Adrenal gland (tissue), 5 donors: ENCODE measurements at regions not wholly inside any gene's neighbourhood (a gene's known extent, or its start where the extent isn't known, plus 50 kb on each side); places are given as distances from the start of the nearest gene placed in this dataset.

Experiments used
- CTCF ChIP-seq, 6 experiments: fragments of 450-650 bp in 4 of 6; fragments of 200-600 bp in 2 of 6; sonication (generic) in 1 of 6; IDR thresholded peaks; 1 replicate in 5 of 6; 2 replicates in 1 of 6; pipeline versions ENCODE4 v1.5.1 to v1.8.0; 2016 to 2021; ENCODE audit warnings: antibody characterized with exemption in 6 of 6, mild to moderate bottlenecking in 2 of 6, moderate library complexity in 1 of 6
- POLR2A ChIP-seq, 2 donors: fragments of 450-650 bp; IDR thresholded peaks; one replicate each; pipeline ENCODE4 v1.6.1; 2017; ENCODE audit warnings: antibody characterized with exemption in 2 of 2, mild to moderate bottlenecking in 2 of 2, moderate library complexity in 1 of 2
- donor health status: DM: no; HTN: no; CAD: no.

GRCh38 chr5:16378762-16379161 is 86.8 kb downstream of the ZNF622 start:
- no peak for TF ChIP-seq CTCF (IDR thresholded peaks at IDR 0.05)
- no peak for TF ChIP-seq POLR2A (IDR thresholded peaks at IDR 0.05)
